HuH-7.5 (cell line): ENCODE measurements at regions not wholly inside any gene's neighbourhood (a gene's known extent, or its start where the extent isn't known, plus 50 kb on each side); places are given as distances from the start of the nearest gene placed in this dataset.

Experiments used
- DNase-seq: peaks from one replicate; pipeline ENCODE4 v3.0.0; 2011; ENCODE audit warnings: low spot score

GRCh38 chr6:41429506-41430504, 94.4 kb downstream of the NCR2 start:
- no peak for DNase-seq

- no peak for DNase-seq
Measured at GRCh38 chr6:41430875-41431274, 95.5 kb downstream of the NCR2 start.

- DNase-seq: no peak
Measured at GRCh38 chr6:41432280-41432679, 96.9 kb downstream of the NCR2 start.

GRCh38 chr6:41434803-41435481, 99.5 kb downstream of the NCR2 start:
- DNase-seq: no peak

GRCh38 chr6:41437604-41438003, 102.2 kb downstream of the NCR2 start:
- no peak for DNase-seq

GRCh38 chr6:41438746-41439145, 103.3 kb downstream of the NCR2 start:
- DNase-seq: no peak

GRCh38 chr6:41439524-41440418, 104.4 kb downstream of the NCR2 start:
- DNase-seq: no peak

GRCh38 chr6:41440958-41441357, 105.2 kb upstream of the FOXP4 start:
- DNase-seq: no peak

GRCh38 chr6:41441598-41442351, 104.4 kb upstream of the FOXP4 start:
- no peak for DNase-seq

GRCh38 chr6:41442352-41442672, 103.9 kb upstream of the FOXP4 start:
- no peak for DNase-seq

- DNase-seq: no peak
Measured at GRCh38 chr6:41442800-41443501, 103.2 kb upstream of the FOXP4 start.

- no peak for DNase-seq
Measured at GRCh38 chr6:41443616-41444525, 102.3 kb upstream of the FOXP4 start.

- no peak for DNase-seq
Measured at GRCh38 chr6:41445261-41445660, 100.9 kb upstream of the FOXP4 start.

GRCh38 chr6:41446132-41446531, 100.0 kb upstream of the FOXP4 start:
- DNase-seq: no peak

GRCh38 chr6:41446907-41447545, 99.2 kb upstream of the FOXP4 start:
- DNase-seq: no peak

- no peak for DNase-seq
Measured at GRCh38 chr6:41448256-41448655, 97.9 kb upstream of the FOXP4 start.

GRCh38 chr6:41449399-41450245, 96.6 kb upstream of the FOXP4 start:
- DNase-seq: peak; percentile 63

- DNase-seq: no peak
Measured at GRCh38 chr6:41450581-41450980, 95.6 kb upstream of the FOXP4 start.
